Fibroblast of pulmonary artery (primary cell): ENCODE measurements at regions not wholly inside any gene's neighbourhood (a gene's known extent, or its start where the extent isn't known, plus 50 kb on each side); places are given as distances from the start of the nearest gene placed in this dataset.
"Not testable (repeated sequence)": the region's sequence is repeated elsewhere in the genome, so short reads cannot be mapped to it uniquely, and the experiment has no call there.

Source experiments
- DNase-seq: peaks from one replicate; pipeline ENCODE4 v3.0.0-alpha.2; 2010; ENCODE audit warnings: low read depth
- H3K4me3 ChIP-seq: replicated peaks from 2 replicates; pipeline ENCODE4 v1.5.1; 2011; ENCODE audit warnings: low read depth, mild to moderate bottlenecking, control low read depth, low read length, moderate library complexity
- TF ChIP-seq, protein P1 (sequence below): IDR thresholded peaks from 2 replicates; pipeline ENCODE4 v1.5.1; 2011; ENCODE audit warnings: mild to moderate bottlenecking, control low read depth, low read length, inconsistent platforms; ENCODE audit errors: missing control alignments

DNA sequence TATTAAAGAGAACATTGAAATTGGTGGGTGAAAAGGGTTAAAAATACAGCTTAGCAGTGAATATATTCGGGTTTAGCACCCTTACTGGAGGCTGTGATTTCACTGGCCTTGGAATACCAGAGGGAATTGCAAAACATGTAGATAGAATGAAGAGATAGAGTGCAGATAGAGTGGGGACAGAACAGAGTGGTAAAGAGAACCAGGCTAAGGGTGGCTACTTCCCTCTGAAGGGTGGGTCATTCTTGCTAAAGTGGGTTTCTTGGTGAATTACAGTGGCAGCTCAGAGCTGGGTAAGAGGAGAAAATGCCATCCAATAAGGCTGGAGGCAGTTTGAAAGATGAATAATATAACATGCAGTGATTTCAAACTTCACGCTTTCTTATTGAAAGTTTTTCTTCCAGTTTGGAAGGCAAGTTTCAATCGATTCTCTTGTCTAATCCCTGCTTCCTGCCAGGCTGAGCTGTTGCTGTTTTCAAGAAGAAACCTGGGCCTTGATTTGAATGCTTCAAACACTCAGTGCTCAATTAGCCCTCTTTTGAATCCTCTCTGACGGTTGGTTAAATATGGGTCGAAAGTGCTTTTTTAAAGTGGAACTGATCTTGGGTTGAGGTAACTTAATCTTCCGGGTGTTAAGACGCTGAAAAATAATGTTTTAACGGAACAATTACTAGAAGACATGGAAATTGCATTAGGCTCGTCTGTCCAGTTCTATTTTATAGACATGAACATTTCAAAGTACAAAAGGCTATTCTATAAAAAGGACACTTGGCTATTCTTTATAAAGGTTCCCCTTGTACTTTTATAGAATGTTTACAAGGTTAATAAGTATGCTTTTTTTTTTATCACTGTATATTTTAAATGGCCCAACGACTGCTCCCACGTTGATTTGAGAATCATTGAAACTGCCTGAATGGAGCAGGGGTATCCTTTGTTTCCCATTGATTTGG, 203.3 kb downstream of the BCAS1 start:
- H3K4me3 ChIP-seq, result no peak overlapping the region
- DNase-seq, result no peak

DNA sequence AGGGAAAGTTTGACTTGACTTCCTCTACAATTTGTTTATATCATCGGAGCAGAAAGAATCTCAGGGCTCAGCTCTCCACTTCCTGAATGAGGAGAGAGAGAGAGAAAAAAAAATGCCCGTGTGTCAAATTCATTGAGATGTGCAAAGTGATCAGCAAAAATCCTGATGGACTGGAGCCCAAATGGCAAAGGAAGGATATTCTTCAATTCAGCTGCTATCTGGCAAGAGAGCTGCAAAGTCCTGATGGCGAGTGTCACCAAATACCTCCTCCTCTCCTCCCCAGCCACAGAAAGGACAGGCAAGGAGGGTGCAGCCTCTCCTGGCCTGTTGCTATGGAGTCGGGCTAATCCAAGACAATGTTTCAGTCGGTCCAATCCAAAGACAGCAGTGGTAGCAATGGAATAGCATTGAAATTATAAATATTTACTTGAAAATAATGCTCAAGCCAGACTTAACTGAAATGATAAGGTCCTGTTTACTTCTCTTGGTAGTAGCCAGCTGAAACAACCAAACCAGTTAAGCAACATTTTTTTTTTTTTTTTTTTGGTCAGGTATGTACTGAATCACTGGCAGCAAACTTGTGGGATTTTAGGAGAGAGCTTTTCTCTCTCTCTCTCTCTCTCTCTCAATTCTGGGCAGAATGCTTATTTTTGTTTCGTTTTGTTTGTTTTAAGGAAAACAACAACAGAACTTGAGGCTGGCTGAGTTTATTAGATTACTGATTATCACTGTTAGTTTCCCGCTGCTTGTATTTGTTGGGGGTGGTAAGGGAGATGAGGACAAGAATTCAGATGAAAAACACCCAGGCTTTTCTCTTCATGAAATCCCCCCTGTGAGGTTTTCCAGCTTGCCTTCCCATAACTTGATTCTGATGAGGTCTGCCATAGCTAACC, 204.2 kb downstream of the BCAS1 start:
- H3K4me3 ChIP-seq, result peak overlapping the region; percentile 34
- DNase-seq, result peak; percentile 67
- TF ChIP-seq, protein P1, sequence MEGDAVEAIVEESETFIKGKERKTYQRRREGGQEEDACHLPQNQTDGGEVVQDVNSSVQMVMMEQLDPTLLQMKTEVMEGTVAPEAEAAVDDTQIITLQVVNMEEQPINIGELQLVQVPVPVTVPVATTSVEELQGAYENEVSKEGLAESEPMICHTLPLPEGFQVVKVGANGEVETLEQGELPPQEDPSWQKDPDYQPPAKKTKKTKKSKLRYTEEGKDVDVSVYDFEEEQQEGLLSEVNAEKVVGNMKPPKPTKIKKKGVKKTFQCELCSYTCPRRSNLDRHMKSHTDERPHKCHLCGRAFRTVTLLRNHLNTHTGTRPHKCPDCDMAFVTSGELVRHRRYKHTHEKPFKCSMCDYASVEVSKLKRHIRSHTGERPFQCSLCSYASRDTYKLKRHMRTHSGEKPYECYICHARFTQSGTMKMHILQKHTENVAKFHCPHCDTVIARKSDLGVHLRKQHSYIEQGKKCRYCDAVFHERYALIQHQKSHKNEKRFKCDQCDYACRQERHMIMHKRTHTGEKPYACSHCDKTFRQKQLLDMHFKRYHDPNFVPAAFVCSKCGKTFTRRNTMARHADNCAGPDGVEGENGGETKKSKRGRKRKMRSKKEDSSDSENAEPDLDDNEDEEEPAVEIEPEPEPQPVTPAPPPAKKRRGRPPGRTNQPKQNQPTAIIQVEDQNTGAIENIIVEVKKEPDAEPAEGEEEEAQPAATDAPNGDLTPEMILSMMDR, result no peak

More for the DNA sequence above, 203.3 kb downstream of the BCAS1 start:
- TF ChIP-seq, protein P1, result no peak

DNA sequence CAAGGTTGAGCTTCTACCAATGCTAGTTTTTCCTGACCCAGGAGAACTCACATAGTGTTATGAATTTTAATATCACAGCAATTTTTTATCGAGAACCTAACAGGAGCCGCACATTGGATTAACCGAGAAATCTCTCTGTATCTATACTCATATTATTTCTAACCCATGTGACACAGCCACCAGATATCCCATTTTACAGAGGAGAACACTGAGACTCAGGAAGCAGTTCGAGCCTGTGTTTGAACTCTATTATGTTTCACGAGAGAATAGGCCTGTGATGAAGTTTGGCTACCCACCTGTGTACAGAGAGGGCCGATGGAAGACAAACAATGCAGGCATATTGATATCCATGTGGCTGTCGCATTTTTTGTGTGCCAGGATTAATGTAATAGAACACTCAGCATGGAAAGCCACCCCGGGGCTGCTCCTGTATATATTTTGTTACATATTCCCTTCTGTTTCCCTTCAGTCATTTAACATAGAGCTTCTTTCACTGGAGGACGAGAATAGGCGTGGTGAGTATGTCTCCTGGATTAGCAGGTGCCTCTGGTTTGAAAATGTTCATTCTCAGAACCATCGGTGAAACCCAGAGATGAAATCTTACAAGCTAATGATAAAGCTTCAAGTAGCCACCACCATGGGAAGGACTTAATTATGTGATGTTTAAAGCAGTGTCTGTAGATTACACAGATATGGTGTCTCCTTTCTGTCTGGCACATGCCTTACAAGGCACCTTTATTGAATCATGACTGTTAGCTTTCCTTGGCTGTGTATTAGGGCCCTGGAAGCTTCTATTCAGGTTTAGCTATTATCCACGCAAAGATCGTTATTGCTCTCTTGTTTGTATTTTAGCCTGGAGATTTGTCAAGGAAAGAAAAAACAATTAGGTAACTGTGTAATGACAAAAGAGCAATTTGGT, 205.4 kb downstream of the BCAS1 start:
- not testable (repeated sequence) for DNase-seq, H3K4me3 ChIP-seq

DNA sequence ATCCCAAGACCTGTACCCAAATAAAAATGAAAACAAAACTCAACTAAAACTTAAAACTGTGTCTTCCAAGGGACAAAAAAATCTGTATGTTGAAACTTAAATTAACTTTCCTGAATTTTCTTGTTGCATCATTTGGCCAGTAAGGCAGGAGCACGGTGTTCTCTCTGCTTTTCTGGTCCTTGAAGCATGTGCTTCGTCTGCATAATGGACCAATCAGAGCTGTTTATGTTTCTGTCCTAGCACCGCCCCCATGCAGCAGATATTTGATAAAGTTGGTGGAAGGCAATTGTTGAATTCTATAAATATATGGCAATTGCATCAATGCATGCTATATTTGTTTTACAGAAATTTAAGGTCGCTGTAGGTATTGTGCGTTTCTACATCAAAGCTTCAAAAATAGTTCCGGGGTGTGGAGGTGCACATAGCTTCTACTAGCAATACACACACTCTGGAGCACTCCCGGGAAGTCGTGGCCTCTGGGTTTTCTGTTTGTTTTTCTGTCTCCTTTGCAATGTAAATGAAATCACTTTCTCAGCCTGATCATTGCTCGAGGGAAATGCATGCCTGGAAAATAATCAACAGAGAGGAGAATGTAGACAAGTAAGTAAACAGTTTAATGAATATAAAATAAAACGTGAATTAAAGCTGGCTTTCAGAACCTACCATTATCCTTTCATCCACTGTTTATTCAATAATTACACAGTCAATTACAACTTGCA, 206.3 kb downstream of the BCAS1 start:
- not testable (repeated sequence) for DNase-seq, H3K4me3 ChIP-seq

DNA sequence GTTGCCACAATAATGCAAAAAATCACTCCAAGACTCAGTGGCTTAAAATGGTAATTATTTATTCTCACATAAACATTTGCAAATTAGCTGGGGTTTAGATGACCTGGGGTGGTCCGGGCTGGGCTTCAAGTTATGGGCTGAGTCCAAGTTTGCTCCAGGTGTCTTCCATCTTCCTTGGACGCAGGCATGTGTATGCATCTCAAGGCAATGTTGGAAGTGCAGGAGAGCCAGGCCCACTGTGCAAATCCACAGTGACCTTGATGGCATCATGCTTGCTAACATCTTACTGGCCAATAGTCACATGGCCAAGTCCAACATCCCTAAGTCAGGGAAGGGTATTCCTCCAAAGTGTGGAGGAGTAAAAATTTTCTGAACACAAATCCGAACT, 206.9 kb downstream of the BCAS1 start:
- not testable (repeated sequence) for DNase-seq, H3K4me3 ChIP-seq

DNA sequence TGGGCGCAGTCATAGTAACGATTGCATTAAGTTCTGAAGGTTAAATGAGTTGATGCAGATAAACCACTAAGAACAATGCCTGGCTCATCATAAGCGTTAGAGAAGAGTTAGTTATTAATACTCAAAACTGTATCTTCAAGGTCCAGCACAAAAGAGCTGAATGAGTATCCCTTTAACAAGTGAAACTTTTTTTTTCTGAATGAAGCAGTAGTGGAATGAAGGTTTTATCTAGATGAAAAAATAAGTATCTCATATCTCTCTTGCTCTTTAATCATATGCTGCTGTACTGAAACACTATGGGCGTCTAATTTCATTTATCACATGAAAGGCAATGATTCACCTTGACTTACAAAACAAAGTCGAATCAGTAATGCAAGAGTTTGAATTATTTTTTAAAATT, 207.4 kb downstream of the BCAS1 start:
- not testable (repeated sequence) for DNase-seq, H3K4me3 ChIP-seq

DNA sequence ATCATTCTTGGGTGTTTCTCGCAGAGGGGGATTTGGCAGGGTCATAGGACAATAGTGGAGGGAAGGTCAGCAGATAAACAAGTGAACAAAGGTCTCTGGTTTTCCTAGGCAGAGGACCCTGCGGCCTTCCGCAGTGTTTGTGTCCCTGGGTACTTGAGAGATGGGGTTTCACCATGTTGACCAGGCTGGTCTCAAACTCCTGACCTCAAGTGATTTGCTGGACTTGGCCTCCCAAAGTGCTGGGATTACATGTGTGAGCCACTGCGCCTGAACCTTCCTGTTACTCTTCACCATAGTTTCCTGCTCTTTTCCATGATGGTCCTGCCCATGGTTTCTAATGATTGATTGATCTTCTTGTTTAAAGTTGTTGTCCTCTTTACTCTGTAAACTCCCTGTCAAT, 207.9 kb downstream of the BCAS1 start:
- H3K4me3 ChIP-seq, DNase-seq: not testable (repeated sequence)

DNA sequence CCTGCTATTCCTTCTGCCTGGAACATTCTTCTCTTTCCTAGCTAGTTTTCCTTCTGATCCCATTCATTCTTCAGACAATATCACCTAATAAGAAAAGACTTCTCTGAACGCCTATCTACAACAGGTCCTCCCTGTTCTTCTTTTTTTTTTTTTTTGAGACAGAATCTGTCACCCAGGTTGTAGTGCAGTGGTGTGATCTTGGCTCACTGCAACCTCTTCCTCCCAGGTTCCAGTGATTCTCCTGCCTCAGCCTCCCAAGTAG, 208.3 kb downstream of the BCAS1 start:
- not testable (repeated sequence) for DNase-seq, H3K4me3 ChIP-seq

DNA sequence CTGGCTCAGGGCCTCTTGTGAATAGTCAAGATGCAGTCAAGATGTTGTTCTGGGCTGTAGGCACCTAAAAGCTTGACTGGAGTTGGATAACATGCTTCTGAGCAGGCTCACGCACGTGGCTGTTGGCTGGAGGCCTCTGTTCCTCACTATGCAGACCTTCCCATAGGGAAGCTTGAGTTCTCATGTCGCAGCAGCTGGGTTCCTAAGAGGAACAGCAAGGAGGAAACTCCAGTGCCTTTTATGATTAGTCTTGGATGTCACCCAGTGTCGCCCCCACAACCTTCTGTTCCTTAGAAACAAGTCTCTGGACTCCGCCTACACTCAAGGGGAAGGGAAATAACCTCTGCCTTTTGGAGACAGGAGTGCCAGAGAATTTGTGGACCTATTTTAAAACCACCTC, 210.7 kb downstream of the BCAS1 start:
- H3K4me3 ChIP-seq, result no peak overlapping the region
- TF ChIP-seq, protein P1, result no peak
- DNase-seq, result no peak

DNA sequence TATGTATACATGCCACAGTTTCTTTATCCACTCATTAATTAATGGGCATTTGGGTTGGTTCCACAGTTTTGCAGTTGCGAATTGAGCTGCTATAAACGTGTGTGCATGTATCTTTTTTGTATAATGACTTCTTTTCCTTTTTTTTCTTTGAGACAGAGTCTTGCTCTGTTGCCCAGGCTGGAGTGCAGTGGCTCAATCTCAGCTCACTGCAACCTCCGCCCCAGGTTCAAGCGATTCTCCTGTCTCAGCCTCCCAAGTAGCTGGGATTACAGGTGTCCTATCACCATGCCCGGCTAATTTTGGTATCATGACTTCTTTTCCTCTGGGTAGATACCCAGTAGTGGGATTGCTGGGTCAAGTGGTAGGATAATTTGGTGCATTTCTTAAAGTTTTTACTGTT, 211.4 kb downstream of the BCAS1 start:
- DNase-seq, result not testable (repeated sequence)

DNA sequence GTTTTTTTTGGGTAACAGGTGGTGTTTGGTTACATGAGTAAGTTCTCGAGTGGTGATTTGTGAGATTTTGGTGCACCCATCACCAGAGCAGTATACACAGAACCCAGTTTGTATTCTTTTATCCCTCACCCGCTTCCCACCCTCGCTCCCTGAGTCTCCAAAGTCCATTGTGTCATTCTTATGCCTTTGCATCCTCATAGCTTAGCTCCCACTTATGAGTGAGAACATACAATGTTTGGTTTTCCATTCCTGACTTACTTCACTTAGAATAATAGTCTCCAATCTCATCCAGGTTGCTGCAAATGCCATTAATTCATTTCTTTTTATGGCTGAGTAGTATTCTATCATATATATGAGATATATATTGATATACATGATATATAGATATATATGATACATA, 211.9 kb downstream of the BCAS1 start:
- H3K4me3 ChIP-seq, DNase-seq: not testable (repeated sequence)

More for the DNA sequence above, 211.4 kb downstream of the BCAS1 start:
- not testable (repeated sequence) for H3K4me3 ChIP-seq
